ENCODE measurements at regions not wholly inside any gene's neighbourhood (a gene's known extent, or its start where the extent isn't known, plus 50 kb on each side); places are given as distances from the start of the nearest gene placed in this dataset.

DNA sequence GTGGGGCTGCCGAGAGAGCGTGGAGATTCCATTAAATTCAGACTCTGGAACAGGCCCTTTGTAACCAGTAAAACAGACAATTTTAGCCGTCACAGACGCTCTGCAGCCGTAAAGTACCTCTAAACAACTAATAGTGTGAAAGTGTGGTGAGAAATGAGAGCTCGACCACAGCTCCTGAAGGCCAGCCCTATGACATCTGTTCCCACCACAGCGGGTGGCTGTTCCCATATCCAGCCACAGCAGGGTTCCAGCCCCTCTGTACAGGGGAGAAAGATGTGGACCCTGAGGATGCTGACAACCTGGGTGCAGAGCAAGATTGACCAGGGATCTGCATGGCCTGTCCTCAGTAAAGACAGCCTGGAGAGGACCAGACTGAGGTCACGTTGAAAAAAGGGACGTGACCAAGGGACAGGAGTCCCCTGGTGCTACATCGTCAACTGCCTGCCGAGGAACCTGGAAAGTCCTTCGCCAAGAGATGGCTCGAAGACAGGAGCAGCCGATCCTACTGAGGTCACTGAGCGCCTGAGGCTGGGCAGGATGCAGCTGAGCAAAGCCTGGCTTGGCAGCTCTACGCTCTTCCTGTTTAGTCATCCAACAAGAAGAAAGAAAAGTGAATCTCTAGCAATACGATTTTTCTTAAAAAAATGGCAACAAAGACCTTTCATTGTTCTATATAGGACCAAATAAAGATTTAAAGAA, 831.7 kb downstream of the RNF144A start:
- Histone ChIP-seq H3K27me3 (peaks cover 0 to 5% (median 0%) of the 10 kb centered on the region in 4 donors), H3K9me3 (peaks cover 0 to 11% (median 0%) of the 10 kb centered on the region in 3 donors), H3K4me3 (no peak overlapping the region), H3K4me1 (peaks cover 0 to 6% (median 0%) of the 10 kb centered on the region in 3 donors), H3K27ac (no peak overlapping the region), H3K36me3 (no peaks in the 10 kb centered on the region)
- no peak for DNase-seq
- WGBS, 2 donors, result 54 to 69% methylated on average over 14 to 17 of the region's 17 CpGs
- no peak for TF ChIP-seq POLR2A (IDR thresholded peaks at IDR 0.05)
- TF ChIP-seq, protein P1, sequence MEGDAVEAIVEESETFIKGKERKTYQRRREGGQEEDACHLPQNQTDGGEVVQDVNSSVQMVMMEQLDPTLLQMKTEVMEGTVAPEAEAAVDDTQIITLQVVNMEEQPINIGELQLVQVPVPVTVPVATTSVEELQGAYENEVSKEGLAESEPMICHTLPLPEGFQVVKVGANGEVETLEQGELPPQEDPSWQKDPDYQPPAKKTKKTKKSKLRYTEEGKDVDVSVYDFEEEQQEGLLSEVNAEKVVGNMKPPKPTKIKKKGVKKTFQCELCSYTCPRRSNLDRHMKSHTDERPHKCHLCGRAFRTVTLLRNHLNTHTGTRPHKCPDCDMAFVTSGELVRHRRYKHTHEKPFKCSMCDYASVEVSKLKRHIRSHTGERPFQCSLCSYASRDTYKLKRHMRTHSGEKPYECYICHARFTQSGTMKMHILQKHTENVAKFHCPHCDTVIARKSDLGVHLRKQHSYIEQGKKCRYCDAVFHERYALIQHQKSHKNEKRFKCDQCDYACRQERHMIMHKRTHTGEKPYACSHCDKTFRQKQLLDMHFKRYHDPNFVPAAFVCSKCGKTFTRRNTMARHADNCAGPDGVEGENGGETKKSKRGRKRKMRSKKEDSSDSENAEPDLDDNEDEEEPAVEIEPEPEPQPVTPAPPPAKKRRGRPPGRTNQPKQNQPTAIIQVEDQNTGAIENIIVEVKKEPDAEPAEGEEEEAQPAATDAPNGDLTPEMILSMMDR (IDR thresholded peaks at IDR 0.05), result no peak
- intact Hi-C loops (cut with DNase I), result no loop called here

GRCh38 chr2:7749895-7750559, 832.8 kb downstream of the RNF144A start:
- no peak for TF ChIP-seq POLR2A (IDR thresholded peaks at IDR 0.05)
- TF ChIP-seq, protein P1 (IDR thresholded peaks at IDR 0.05), result no peak
- Histone ChIP-seq H3K27me3 (peaks cover 0 to 5% (median 0%) of the 10 kb centered on the region in 4 donors), H3K36me3 (no peaks in the 10 kb centered on the region), H3K9me3 (peaks cover 0 to 23% (median 6%) of the 10 kb centered on the region in 3 donors), H3K4me1 (peaks cover 0 to 6% (median 0%) of the 10 kb centered on the region in 3 donors), H3K27ac (no peak overlapping the region), H3K4me3 (no peak overlapping the region)
- 57 to 60% methylated on average over 4 of the region's 4 CpGs for WGBS, 2 donors
- intact Hi-C loops (cut with DNase I), result no loop called here
- no peak for DNase-seq

DNA sequence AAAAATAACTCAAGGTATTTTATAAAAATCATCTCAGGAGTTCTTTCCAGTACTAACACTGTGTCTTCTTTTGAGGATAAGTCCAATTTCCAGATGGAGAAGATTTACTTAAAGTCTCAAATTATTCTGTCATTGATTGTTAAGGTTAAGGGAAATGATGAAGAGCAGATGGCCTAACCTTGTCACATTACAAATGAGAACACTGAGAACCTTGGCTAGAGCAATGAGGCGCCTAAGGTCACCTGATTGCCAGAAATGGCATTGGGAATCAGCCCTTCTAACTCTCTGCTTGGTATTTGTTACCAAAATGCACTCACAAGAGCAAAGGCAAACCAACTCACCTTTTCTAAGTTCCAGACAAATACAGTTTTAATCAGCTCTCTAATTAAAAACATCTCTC, 835.1 kb downstream of the RNF144A start:
- TF ChIP-seq, protein P1 (IDR thresholded peaks at IDR 0.05), result no peak
- TF ChIP-seq POLR2A (IDR thresholded peaks at IDR 0.05), result no peak
- DNase-seq, result no peak
- H3K4me3 ChIP-seq, result no peak overlapping the region
- no peaks in the 10 kb centered on the region for H3K36me3 ChIP-seq
- 87 to 100% methylated on average over 1 of the region's 1 CpG for WGBS, 2 donors
- intact Hi-C loops (cut with DNase I), result no loop called here
- H3K9me3 ChIP-seq, result peaks cover 0 to 23% (median 6%) of the 10 kb centered on the region in 3 donors
- H3K27ac ChIP-seq, result no peak overlapping the region
- peaks cover 0 to 6% (median 0%) of the 10 kb centered on the region in 3 donors for H3K4me1 ChIP-seq
- H3K27me3 ChIP-seq, result peaks cover 0 to 5% (median 0%) of the 10 kb centered on the region in 4 donors

- peaks cover 0 to 4% (median 0%) of the 10 kb centered on the region in 3 donors for H3K4me1 ChIP-seq
- H3K36me3 ChIP-seq, result no peaks in the 10 kb centered on the region
- intact Hi-C loops (cut with DNase I), result no loop called here
- H3K27me3 ChIP-seq, result peaks cover 0 to 2% (median 0%) of the 10 kb centered on the region in 4 donors
- TF ChIP-seq, protein P1 (IDR thresholded peaks at IDR 0.05), result no peak
- TF ChIP-seq POLR2A (IDR thresholded peaks at IDR 0.05), result no peak
- H3K9me3 ChIP-seq, result peaks cover 0 to 23% (median 6%) of the 10 kb centered on the region in 3 donors
- no peak for DNase-seq
- no peak overlapping the region for H3K4me3 ChIP-seq
- no peak overlapping the region for H3K27ac ChIP-seq
Measured at GRCh38 chr2:7753777-7754176, 836.6 kb downstream of the RNF144A start.

- H3K36me3 ChIP-seq, result no peaks in the 10 kb centered on the region
- H3K4me3 ChIP-seq, result no peak overlapping the region
- no peaks in the 10 kb centered on the region for H3K27me3 ChIP-seq
- H3K4me1 ChIP-seq, result no peaks in the 10 kb centered on the region
- H3K27ac ChIP-seq, result no peak overlapping the region
- peaks cover 0 to 23% (median 6%) of the 10 kb centered on the region in 3 donors for H3K9me3 ChIP-seq
- intact Hi-C loops (cut with DNase I), result no loop called here
- TF ChIP-seq, protein P1 (IDR thresholded peaks at IDR 0.05), result no peak
- TF ChIP-seq POLR2A (IDR thresholded peaks at IDR 0.05), result no peak
- 81 to 85% methylated on average over 5 of the region's 5 CpGs for WGBS, 2 donors
- DNase-seq, result no peak
Measured at GRCh38 chr2:7755879-7756278, 838.7 kb downstream of the RNF144A start.
